Endodermal cell (in vitro differentiated cells): ENCODE measurements at regions not wholly inside any gene's neighbourhood (a gene's known extent, or its start where the extent isn't known, plus 50 kb on each side); places are given as distances from the start of the nearest gene placed in this dataset.
A peak's percentile ranks its signal among the peaks of the same experiment; 100 is the strongest.

Source experiments
- DNase-seq: peaks from one replicate; pipeline ENCODE4 v3.0.0-alpha.2; 2017
- H3K27ac ChIP-seq: 2 replicates; pipeline ENCODE4 v1.5.1; 2013; ENCODE audit warnings: mild to moderate bottlenecking, low read depth, low read length, moderate library complexity
- H3K27me3 ChIP-seq: 2 replicates; pipeline ENCODE4 v1.6.1; 2013; ENCODE audit warnings: mild to moderate bottlenecking, low read length, moderate library complexity; ENCODE audit not compliant: insufficient read depth, control insufficient read depth, poor library complexity, severe bottlenecking
- H3K36me3 ChIP-seq: 2 replicates; pipeline ENCODE4 v1.7.0; 2013; ENCODE audit warnings: mild to moderate bottlenecking, low read length, moderate library complexity; ENCODE audit not compliant: control insufficient read depth, insufficient read depth
- H3K4me1 ChIP-seq: one replicate; pipeline ENCODE4 v1.7.0; 2013; ENCODE audit warnings: low read length; ENCODE audit not compliant: control insufficient read depth, insufficient read depth
- H3K4me3 ChIP-seq: 2 replicates; pipeline ENCODE4 v1.5.1; 2013; ENCODE audit warnings: mild to moderate bottlenecking, low read length, moderate library complexity
- H3K9ac ChIP-seq: 2 replicates; pipeline ENCODE4 v1.6.1; 2013; ENCODE audit warnings: mild to moderate bottlenecking, low read length, moderate library complexity; ENCODE audit not compliant: poor library complexity, severe bottlenecking; ENCODE audit errors: extremely low read depth
- H3K9me3 ChIP-seq: 2 replicates; pipeline ENCODE4 v1.6.1; 2013; ENCODE audit warnings: mild to moderate bottlenecking, low read length, moderate library complexity; ENCODE audit not compliant: control insufficient read depth
- H3K27ac Mint-ChIP-seq: 2 replicates; pipeline ENCODE4 v1.8.0; 2020; ENCODE audit warnings: mixed read lengths
- H3K27me3 Mint-ChIP-seq: 2 replicates; pipeline ENCODE4 v1.8.0; 2021; ENCODE audit warnings: mild to moderate bottlenecking, mixed read lengths; ENCODE audit not compliant: insufficient read depth
- H3K36me3 Mint-ChIP-seq: 2 replicates; pipeline ENCODE4 v1.8.0; 2020; ENCODE audit warnings: low read depth, mixed read lengths
- H3K4me1 Mint-ChIP-seq: 2 replicates; pipeline ENCODE4 v1.8.0; 2020; ENCODE audit warnings: mixed read lengths
- H3K4me3 Mint-ChIP-seq: 2 replicates; pipeline ENCODE4 v1.8.0; 2020; ENCODE audit warnings: mild to moderate bottlenecking, moderate library complexity, mixed read lengths
- H3K9me3 Mint-ChIP-seq: 2 replicates; pipeline ENCODE4 v1.8.0; 2020; ENCODE audit warnings: mild to moderate bottlenecking, mixed read lengths
- CTCF ChIP-seq: fragments of 200-600 bp; sonication (generic); conservative IDR thresholded peaks from 2 replicates; pipeline ENCODE4 v1.5.0; 2021; ENCODE audit warnings: antibody characterized with exemption, mild to moderate bottlenecking
- WGBS, 2 experiments: methylation state at CpG; one replicate each; pipeline versions ENCODE4 v1.1.5 to v1.1.7; 2013; ENCODE audit warnings: missing lambda C conversion rate in 2 of 2, mixed read lengths in 1 of 2; ENCODE audit not compliant: insufficient coverage in 1 of 2, insufficient read length in 1 of 2; 5-methylcytosine and 5-hydroxymethylcytosine counted together

- no peaks in the 10 kb centered on the region for H3K27me3 ChIP-seq
- H3K9ac ChIP-seq = no peak overlapping the region
- no peak overlapping the region for H3K27ac ChIP-seq
- TF ChIP-seq CTCF = no peak
- H3K4me1 Mint-ChIP-seq = peaks cover 17% of the 10 kb centered on the region
- no peak overlapping the region for H3K27ac Mint-ChIP-seq
- no peak overlapping the region for H3K4me3 ChIP-seq
- peaks cover 4% of the 10 kb centered on the region for H3K4me1 ChIP-seq
- peaks cover 29% of the 10 kb centered on the region for H3K9me3 ChIP-seq
- H3K36me3 Mint-ChIP-seq = peaks cover 17% of the 10 kb centered on the region
- peaks cover 8% of the 10 kb centered on the region for H3K36me3 ChIP-seq
- DNase-seq = no peak
- no peaks in the 10 kb centered on the region for H3K27me3 Mint-ChIP-seq
- H3K4me3 Mint-ChIP-seq = no peak overlapping the region
- H3K9me3 Mint-ChIP-seq = peaks cover 29% of the 10 kb centered on the region
Measured at GRCh38 chr1:191697556-191697955, 460.7 kb upstream of the RGS18 start.

GRCh38 chr1:191698246-191698645 lies 460.0 kb upstream of the RGS18 start:
- H3K9me3 ChIP-seq = peaks cover 23% of the 10 kb centered on the region
- TF ChIP-seq CTCF = no peak
- peaks cover 7% of the 10 kb centered on the region for H3K36me3 ChIP-seq
- H3K9me3 Mint-ChIP-seq = peaks cover 22% of the 10 kb centered on the region
- H3K4me1 ChIP-seq = peaks cover 4% of the 10 kb centered on the region
- no peaks in the 10 kb centered on the region for H3K27me3 Mint-ChIP-seq
- 91% methylated on average over 1 of the region's 1 CpG; no CpG with 5 or more reads in 1 of the 2 experiments for WGBS, 2 experiments
- no peak overlapping the region for H3K4me3 Mint-ChIP-seq
- H3K4me1 Mint-ChIP-seq = peaks cover 17% of the 10 kb centered on the region
- H3K27ac Mint-ChIP-seq = no peak overlapping the region
- no peak overlapping the region for H3K27ac ChIP-seq
- H3K9ac ChIP-seq = no peak overlapping the region
- no peaks in the 10 kb centered on the region for H3K27me3 ChIP-seq
- H3K36me3 Mint-ChIP-seq = peaks cover 10% of the 10 kb centered on the region
- H3K4me3 ChIP-seq = no peak overlapping the region
- DNase-seq = no peak

- 97% methylated on average over 1 of the region's 1 CpG; no CpG with 5 or more reads in 1 of the 2 experiments for WGBS, 2 experiments
- Histone ChIP-seq H3K27ac (no peak overlapping the region), H3K36me3 (no peaks in the 10 kb centered on the region), H3K9ac (no peak overlapping the region), H3K4me1 (peaks cover 4% of the 10 kb centered on the region), H3K27me3 (no peaks in the 10 kb centered on the region), H3K9me3 (peaks cover 18% of the 10 kb centered on the region), H3K4me3 (peak overlapping the region; percentile 2)
- no peaks in the 10 kb centered on the region for H3K27me3 Mint-ChIP-seq
- peaks cover 17% of the 10 kb centered on the region for H3K4me1 Mint-ChIP-seq
- H3K9me3 Mint-ChIP-seq = peaks cover 11% of the 10 kb centered on the region
- no peak overlapping the region for H3K4me3 Mint-ChIP-seq
- no peak overlapping the region for H3K27ac Mint-ChIP-seq
- no peak for DNase-seq
- TF ChIP-seq CTCF = no peak
- H3K36me3 Mint-ChIP-seq = no peaks in the 10 kb centered on the region
Measured at GRCh38 chr1:191699343-191699742, 458.9 kb upstream of the RGS18 start.
